Cardiac fibroblast (primary cell): ENCODE measurements at regions not wholly inside any gene's neighbourhood (a gene's known extent, or its start where the extent isn't known, plus 50 kb on each side); places are given as distances from the start of the nearest gene placed in this dataset.

ENCODE experiments used
- DNase-seq, 2 donors: peaks; one replicate each; pipeline versions ENCODE4 v3.0.0 to v3.0.0-alpha.2; 2010; ENCODE audit warnings: low read depth in 2 of 2
- H3K4me3 ChIP-seq, 2 donors: replicated peaks in 1 of 2; 1 replicate in 1 of 2; 2 replicates in 1 of 2; pipeline ENCODE4 v1.5.1; 2011; ENCODE audit warnings: low read depth in 2 of 2, low read length in 2 of 2, mild to moderate bottlenecking in 2 of 2, moderate library complexity in 1 of 2
- TF ChIP-seq, protein P1 (sequence below): IDR thresholded peaks from one replicate; pipeline ENCODE4 v1.5.1; 2011; ENCODE audit warnings: low read depth, mild to moderate bottlenecking, low read length, inconsistent platforms

DNA sequence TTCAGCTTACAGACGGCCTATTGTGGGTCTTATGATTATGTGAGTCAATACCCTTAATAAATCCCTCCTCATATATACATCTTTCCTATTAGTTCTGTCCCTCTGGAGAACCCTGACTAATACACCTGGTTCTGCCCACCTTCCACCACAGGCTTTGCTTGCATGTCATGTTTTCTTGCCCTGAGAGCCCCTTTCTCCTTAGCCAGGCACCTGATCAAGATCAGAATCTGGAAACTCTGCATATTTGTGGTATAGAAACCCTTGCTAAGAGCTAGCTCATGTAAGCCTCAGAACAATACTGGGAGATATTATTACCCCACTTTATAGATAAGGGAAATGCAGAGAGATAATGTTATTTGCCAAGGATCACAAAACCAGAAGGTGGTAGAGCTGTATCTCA is 52.9 kb upstream of the JDP2 start:
- DNase-seq = no peak
- TF ChIP-seq, protein P1, sequence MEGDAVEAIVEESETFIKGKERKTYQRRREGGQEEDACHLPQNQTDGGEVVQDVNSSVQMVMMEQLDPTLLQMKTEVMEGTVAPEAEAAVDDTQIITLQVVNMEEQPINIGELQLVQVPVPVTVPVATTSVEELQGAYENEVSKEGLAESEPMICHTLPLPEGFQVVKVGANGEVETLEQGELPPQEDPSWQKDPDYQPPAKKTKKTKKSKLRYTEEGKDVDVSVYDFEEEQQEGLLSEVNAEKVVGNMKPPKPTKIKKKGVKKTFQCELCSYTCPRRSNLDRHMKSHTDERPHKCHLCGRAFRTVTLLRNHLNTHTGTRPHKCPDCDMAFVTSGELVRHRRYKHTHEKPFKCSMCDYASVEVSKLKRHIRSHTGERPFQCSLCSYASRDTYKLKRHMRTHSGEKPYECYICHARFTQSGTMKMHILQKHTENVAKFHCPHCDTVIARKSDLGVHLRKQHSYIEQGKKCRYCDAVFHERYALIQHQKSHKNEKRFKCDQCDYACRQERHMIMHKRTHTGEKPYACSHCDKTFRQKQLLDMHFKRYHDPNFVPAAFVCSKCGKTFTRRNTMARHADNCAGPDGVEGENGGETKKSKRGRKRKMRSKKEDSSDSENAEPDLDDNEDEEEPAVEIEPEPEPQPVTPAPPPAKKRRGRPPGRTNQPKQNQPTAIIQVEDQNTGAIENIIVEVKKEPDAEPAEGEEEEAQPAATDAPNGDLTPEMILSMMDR = no peak
- no peak overlapping the region for H3K4me3 ChIP-seq

DNA sequence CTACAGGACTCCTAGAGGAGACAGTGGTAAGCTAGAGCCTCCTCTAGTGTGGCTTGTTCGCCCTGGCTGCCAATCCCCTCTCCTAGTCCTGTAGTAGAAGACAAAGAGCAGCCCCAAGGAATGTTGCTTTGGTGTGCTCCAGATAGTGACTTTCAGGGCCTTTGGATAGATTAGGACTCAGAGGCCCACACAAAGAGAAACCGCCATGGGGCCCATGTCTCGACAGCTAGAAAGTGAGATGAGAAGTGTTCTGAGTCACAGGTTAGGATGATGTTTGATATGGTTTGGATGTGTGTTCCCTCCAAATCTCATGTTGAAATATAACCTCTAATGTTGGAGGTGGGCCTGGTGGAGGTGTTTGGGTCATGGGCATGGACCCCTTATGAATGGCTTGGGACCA is 51.8 kb upstream of the JDP2 start:
- H3K4me3 ChIP-seq = no peak overlapping the region
- no peak for DNase-seq
- TF ChIP-seq, protein P1 = no peak
